Hematopoietic multipotent progenitor cell treated with erythropoietin and hydrocortisone succinate and interleukin-3 and kit ligand, for 17 days (in vitro differentiated cells): ENCODE measurements at regions not wholly inside any gene's neighbourhood (a gene's known extent, or its start where the extent isn't known, plus 50 kb on each side); places are given as distances from the start of the nearest gene placed in this dataset.

Source experiments
- DNase-seq: peaks from one replicate; pipeline ENCODE4 v3.0.0-alpha.2; 2015; ENCODE audit warnings: low spot score

DNA sequence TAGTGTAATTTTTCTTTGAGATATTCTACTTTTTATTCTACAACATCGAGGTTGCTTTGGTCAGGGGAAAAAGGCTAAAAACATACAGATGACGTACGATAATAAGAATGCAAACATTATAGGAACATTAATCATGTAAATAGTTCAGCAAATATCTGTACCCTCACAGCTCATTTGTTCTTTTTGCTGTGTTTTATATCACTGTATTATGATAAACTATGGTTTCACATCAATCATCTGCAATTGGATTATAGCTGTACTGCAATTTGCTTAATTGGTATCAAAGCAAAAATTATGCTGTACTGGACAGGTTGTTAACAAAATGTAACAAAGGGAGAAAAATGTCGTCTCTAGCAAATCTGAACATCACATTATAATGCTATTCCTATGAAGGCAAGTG is 597.1 kb downstream of the EPHA7 start:
- no peak for DNase-seq

DNA sequence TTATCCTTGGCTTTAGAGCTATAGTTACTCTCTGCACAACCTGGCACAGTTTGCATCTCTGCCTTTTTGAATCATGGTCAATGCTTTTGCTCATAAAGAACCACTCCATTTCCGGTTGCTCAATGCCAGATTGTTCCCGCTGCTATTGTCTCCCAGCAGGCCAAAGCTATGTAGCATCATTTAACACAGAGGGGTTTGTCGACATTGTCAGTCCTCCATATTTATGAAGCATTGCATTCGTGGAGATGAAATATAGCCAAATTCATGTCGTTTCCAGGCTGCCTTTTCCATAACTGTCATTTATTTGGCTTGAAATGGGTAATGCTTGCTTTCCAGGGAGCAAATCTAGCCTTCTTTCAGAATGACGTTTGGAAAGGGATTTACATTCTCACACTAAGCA is 598.8 kb downstream of the EPHA7 start:
- DNase-seq, result no peak

- DNase-seq, result no peak
Observed at GRCh38 chr6:92810913-92811312, 608.4 kb downstream of the EPHA7 start.

DNA sequence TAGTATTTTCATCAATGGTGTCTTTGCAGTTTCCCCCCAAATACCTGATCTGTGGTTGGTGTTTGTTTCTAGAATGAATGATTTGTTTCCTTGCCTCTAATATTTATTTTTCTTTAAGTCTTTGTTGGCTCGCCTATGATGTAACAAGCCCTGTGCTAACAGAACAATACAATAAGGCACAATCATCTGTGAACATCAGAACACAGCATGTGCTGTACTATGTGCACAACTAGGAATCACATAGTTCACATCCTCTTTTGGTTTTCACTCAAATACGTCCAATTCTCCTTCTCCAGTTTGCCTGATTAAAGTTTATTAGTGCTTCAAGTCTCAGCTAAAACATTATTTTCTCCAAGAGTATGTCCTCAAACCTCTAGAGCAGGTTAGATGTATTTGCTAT is 613.1 kb downstream of the EPHA7 start:
- no peak for DNase-seq

DNA sequence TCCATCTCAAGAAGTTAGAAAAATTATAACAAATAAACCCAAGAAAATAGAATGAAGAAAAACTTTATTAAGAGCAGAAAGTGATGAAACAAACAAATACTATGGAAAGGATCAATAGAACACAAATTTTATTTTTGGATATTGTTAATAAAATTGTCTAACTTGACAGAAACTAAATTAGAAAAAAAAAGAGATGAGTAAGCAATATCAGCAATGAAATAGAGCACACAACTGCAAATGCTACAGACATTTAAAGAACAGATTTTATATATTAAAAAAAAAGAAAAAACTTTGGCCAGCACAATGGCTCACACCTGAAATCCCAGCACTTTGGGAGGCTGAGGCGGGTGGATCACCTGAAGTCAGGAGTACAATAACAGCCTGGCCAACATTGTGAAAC is 628.0 kb downstream of the EPHA7 start:
- DNase-seq, result no peak

DNA sequence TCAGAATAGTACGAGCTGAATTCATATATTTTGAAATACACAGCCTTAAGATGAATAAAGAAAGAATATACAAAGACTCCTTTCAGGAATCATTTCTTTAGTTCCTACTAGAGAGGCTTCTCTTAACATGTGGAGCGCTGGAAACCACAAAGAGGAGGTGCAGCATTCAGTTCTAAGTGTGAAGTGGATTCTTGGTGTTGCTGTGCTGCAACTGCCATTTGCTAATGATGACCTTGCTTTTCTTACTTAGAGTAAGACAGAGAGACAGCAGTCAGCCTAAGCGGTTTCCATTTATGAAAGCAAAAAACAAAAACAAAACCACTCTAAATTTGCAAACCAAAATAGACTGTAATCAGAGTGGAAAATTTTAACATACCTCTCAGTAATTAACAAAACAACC is 629.0 kb downstream of the EPHA7 start:
- no peak for DNase-seq

DNA sequence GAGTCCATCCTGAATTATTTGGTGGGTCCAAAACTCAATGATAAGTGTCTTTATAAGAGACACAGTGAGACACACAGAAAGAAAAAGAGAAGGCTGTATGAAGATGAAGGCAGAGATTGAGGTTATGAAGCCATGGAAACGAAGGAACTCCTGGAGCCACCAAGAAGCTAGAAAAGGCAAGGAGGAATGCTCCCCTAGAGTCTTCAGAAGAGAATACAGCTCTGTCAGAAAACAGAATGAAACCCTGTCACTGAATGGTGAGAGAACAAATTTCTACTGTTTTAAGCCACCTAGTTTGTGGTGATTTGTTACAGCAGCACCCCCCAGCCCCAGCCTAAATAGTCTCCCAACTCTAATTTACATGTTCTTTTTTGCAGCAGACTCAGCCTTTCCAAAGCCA is 635.1 kb downstream of the EPHA7 start:
- no peak for DNase-seq

DNA sequence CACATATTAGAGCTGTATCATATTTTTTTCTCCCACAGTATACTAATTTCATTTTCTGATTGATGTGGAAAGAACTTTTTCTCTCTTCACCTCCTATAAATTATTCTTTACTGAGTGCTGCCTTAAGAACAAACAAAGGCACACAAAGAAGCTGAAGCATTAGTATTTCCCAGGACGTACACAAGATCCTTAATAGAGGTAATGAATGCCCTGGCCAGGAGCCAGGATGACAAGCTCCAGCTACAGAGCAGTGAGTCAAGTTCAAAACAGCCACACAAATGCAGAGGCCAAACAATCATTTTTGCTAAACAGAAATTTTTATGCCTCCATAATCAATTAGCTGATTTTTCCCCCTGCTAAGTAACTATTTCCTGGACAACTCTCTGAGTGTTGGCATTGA is 639.6 kb downstream of the EPHA7 start:
- DNase-seq, result no peak

DNA sequence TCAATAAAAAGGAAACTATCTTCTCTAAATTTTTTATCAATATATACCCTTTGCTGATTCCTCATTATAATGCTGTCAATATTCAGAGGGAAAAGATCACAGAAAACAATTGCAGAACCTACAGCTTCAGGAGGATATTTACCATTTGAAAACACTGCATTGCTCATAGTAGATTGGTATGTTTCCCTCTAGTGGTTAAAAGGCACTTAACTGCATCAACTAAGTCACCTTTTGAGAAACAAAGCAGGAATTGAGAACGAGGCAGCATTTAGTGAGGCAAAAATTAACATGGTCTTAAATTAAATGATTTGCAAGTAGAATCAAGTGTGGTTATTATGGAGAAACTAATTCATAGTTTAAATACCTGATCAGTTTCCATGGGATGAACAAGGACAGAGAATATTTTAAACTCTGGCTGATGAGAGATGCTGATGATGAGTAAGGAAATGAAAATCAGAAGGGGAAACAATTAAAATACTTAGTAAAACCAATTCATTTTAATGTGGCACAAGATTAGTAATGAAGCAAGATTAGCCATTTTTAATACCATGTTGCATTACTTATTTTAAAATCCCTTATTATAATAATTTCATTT is 642.1 kb downstream of the EPHA7 start:
- no peak for DNase-seq

DNA sequence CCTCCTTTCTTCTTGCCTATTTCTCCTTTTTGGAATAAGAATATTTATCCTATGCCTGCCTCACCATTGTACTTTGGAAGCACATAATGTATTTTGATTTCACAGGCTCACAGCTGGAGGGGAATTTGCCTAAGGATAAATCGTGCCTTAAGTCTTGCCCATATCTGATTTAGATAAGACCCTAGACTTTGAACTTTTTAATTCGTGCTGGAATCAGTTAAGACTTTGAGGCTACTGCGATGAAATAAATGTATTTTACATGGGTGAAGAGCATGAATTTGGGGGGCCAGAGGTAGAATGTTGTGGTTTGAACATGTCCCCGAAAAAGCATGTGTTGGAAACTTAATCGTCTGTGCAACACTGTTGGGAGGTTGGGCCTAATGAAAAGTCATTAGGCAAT is 648.8 kb downstream of the EPHA7 start:
- no peak for DNase-seq

DNA sequence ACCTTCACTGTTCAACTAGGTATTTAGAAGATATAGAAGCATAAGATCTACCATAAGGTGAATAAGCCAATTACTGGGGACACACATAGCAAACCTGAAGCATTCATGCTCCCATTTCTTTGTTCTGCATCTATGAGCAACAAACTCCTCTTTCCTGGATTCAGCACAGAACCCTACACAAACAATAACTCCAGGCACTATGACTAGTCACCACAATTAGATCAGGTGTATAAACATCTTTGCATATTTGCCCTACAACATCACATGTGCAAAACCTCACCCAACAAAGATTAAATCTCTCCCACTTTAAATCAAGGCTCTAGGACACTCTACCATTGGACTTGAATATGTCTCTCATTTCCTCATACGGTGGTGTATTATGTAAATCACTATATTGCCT is 652.3 kb downstream of the EPHA7 start:
- DNase-seq, result no peak

- no peak for DNase-seq
Observed at GRCh38 chr6:92763680-92764079, 655.7 kb downstream of the EPHA7 start.

GRCh38 chr6:92763274-92763584 is 656.1 kb downstream of the EPHA7 start:
- no peak for DNase-seq

DNA sequence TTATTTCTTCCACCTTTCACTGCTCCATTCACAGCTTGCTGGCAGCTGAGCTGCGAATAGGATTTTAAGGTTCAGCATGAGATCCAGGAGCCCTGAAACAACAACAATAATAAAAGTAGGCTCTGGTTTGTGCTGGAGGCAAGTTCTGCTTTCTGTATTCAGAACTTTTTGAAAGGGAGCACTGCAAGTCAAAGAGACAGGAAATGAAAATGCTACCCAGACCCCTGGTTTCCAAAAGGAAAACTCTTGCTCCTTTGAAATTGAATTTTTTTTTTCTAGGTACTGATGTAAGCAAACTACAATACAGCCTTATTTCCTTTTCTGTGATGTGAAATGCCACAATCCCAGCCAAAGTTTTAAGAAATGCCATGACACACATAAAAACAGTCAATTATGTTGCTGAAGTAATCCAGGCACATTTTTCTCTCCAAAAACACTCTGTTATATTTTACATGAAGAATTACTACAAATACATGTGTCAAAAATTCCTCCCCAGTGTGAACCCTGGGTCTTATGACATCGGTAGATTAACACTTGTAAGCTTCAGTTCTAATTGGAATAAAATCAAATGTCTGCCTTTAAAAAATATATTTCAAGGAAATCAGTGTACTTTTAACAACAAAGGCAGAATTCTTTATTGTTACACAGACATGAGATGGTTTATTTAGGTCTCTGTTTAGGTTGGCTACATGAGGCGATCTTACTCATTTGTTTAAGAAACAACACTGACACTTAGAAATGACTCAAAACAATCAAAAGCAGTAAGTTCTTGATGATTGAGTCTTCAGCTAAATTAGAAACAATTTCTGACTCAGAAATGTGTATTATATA is 656.7 kb downstream of the EPHA7 start:
- DNase-seq, result no peak

DNA sequence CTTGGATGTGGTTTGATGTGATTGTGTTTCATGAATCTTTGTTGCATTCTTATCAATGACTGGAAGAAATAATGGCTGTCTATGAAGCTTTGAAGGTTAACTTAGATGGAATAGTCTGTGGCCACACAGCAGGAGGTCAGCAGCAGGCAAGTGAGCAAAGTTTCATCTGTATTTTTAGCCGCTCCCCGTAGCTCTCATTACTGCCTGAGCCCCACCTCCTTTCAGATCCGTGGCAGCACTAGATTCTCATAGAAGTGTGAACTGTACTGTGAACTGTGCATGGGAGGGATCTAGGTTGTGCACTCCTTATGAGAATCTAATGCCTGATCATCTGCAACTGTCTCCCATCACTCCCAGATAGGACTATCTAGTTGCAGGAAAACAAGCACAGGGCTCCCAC is 660.2 kb downstream of the EPHA7 start:
- DNase-seq, result no peak

DNA sequence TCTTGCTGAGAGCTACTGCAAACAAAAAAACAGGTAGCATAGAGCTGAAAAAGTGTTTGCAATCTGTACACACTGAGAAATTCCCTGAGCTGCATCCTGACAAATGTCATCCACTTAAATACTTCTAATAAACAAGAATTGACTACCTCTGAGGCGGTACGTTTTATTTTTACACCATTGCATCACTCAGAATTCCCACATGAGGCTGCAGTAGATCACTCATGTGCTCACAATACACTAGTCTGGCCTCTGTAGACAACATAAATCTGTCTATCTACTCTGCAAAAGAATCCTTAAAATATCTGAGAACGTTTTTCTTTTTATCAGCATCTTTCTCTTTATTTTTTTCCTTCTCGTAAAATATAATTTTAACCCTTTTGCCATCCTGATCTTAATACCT is 661.4 kb downstream of the EPHA7 start:
- no peak for DNase-seq

DNA sequence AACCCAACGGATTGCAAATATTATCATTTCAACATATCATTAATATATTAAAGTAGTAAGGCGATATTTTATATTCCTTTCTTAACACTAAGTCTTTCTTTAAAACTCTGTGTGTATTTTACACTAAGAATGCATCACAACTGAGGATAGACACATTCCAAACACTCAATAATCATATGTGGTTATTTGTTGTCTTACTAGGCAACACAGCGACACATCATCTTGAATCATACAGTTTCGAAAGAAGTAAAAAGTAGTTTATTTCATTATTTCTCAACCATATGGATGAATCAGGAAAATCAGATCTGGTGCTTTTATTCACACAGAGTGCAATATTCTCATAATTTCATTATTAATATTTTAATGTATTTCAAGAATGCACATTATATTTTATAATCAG is 662.4 kb downstream of the EPHA7 start:
- no peak for DNase-seq

GRCh38 chr6:92753956-92754355 is 665.4 kb downstream of the EPHA7 start:
- no peak for DNase-seq

GRCh38 chr6:92752114-92752513 is 667.2 kb downstream of the EPHA7 start:
- no peak for DNase-seq

DNA sequence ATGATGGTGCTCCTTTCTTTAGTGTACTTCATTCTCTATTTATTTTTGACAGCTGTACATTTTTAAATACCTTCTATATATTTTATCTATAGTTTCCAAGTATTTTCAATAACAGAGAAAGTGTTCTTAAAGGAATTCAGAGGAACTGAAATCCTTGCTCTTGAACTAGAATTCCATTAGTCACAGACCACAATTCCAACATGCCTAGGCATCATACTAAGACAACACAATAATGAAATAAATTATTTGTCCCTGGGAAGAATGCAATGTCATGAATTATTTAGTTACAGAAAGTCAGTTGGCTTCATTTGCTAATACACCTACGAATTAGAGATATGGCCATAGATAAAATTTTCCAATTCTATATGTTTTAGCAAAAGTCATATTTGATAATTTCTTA is 671.2 kb downstream of the EPHA7 start:
- DNase-seq, result no peak

GRCh38 chr6:92737983-92738382 is 681.4 kb downstream of the EPHA7 start:
- no peak for DNase-seq

GRCh38 chr6:92723390-92723931 is 695.9 kb downstream of the EPHA7 start:
- no peak for DNase-seq

DNA sequence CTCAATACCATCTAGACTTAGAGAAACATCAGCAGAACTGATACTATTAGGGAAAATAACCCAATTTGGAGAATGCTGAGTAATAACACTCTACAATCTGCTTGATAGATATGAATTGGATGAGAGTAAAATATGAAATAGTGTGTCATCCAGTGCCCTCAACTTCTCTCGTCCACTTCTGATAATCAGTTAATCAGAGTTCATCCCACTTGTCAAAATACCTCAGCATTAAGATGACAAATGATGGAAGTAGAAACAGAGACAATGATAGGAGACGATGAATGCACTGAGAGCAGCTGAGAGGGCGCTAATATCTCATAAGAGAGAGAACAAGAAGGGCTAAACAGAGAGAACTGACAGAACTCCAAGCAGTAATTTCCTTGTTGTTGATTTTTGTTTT is 699.6 kb downstream of the EPHA7 start:
- no peak for DNase-seq

DNA sequence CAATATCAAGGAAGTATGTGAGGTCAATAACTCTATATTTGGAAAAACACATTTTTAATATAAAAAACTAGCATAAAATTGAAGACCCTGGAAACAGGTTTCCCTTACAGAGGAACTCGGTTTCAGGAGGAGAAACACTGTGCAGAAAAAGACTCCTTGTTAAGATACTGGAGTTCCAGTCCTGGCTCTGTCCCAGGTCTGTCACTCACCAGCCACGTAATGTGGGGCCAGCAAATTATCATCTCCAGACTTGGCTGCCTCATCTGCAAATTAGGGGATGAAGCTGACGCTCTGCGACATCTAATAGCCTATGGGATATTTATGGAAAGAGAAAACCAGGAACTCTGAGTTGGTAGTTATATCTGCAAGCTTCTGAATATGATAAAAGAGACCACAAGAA is 702.7 kb downstream of the EPHA7 start:
- no peak for DNase-seq
